ENCODE measurements at regions not wholly inside any gene's neighbourhood (a gene's known extent, or its start where the extent isn't known, plus 50 kb on each side); places are given as distances from the start of the nearest gene placed in this dataset.

DNA sequence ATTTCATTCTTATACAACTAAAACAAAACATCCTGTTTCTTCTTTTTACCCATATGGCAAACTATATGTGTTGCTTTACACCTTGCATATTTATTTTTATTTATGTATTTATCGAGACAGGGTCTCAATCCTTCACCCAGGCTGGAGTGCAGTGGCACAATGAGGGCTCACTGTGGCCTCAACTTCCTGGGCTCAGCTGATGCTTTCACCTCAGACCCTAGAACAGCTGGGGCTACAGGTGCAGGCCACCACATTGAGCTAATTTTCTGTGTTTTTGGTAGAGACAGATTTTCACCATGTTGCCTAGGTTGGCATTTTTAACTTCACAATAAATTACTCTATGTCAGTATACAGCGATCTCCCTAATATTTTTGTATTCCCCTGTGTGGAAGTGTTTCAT lies 522.0 kb downstream of the MBD2 start:
- no peak for DNase-seq (ENCODE audit: low read depth, low spot score)
- H3K9ac ChIP-seq (ENCODE audit: insufficient read length), result no peak overlapping the region
- H3K36me3 ChIP-seq (ENCODE audit: insufficient read depth, low read length), result no peaks in the 10 kb centered on the region
- H3K27ac ChIP-seq, result no peak overlapping the region
- no peak overlapping the region for H3K4me3 ChIP-seq
- no peaks in the 10 kb centered on the region for H3K9me3 ChIP-seq (ENCODE audit: low read depth, low read length)
- TF ChIP-seq EZH2 (IDR thresholded peaks at IDR 0.05), result no peak
- TF ChIP-seq FOXP2 (optimal IDR thresholded peaks at IDR 0.05; ENCODE audit: control extremely low read depth, extremely low read length, insufficient read depth), result no peak
- TF ChIP-seq POLR2AphosphoS5 (IDR thresholded peaks at IDR 0.05; ENCODE audit: borderline replicate concordance, low read depth, low read length), result no peak

DNA sequence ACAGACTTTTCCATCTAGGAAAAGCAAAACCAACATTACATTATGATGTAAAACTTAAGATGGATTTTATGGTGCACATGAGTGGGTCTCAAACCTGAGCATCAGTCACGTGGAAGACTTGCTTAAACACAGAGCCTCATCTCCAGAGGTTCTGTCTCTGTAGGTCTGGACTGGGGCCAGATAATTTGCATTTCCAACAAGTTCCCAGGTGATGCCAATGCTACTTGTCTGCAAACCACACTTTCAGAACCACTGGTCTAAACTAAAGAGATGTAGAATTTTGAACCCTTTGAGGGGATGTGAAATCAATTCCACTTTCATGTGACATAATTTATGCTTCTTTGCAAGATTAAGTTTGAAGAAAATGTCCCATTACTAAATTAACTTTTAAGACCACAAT lies 522.8 kb downstream of the MBD2 start:
- DNase-seq (ENCODE audit: low read depth, low spot score), result no peak

GRCh38 chr18:53698907-53699306 lies 525.6 kb downstream of the MBD2 start:
- no peak for DNase-seq (ENCODE audit: low read depth, low spot score)
- Histone ChIP-seq H3K9me3 (ENCODE audit: low read depth, low read length) (no peaks in the 10 kb centered on the region), H3K4me3 (no peak overlapping the region), H3K27ac (no peak overlapping the region), H3K36me3 (ENCODE audit: insufficient read depth, low read length) (no peaks in the 10 kb centered on the region), H3K9ac (ENCODE audit: insufficient read length) (no peak overlapping the region)
- no peak for TF ChIP-seq EZH2 (IDR thresholded peaks at IDR 0.05)
- no peak for TF ChIP-seq FOXP2 (optimal IDR thresholded peaks at IDR 0.05; ENCODE audit: control extremely low read depth, extremely low read length, insufficient read depth)

More for the DNA sequence above, 522.8 kb downstream of the MBD2 start:
- Histone ChIP-seq H3K27ac (no peak overlapping the region), H3K36me3 (ENCODE audit: insufficient read depth, low read length) (no peaks in the 10 kb centered on the region), H3K9me3 (ENCODE audit: low read depth, low read length) (no peaks in the 10 kb centered on the region), H3K9ac (ENCODE audit: insufficient read length) (no peak overlapping the region), H3K4me3 (no peak overlapping the region)
- TF ChIP-seq POLR2AphosphoS5 (IDR thresholded peaks at IDR 0.05; ENCODE audit: borderline replicate concordance, low read depth, low read length) (no peak), FOXP2 (optimal IDR thresholded peaks at IDR 0.05; ENCODE audit: control extremely low read depth, extremely low read length, insufficient read depth) (no peak), EZH2 (IDR thresholded peaks at IDR 0.05) (no peak)

- H3K9me3 ChIP-seq (ENCODE audit: low read depth, low read length), result no peaks in the 10 kb centered on the region
- no peaks in the 10 kb centered on the region for H3K36me3 ChIP-seq (ENCODE audit: insufficient read depth, low read length)
- no peak for TF ChIP-seq FOXP2 (optimal IDR thresholded peaks at IDR 0.05; ENCODE audit: control extremely low read depth, extremely low read length, insufficient read depth)
- no peak for TF ChIP-seq POLR2AphosphoS5 (IDR thresholded peaks at IDR 0.05; ENCODE audit: borderline replicate concordance, low read depth, low read length)
- TF ChIP-seq EZH2 (IDR thresholded peaks at IDR 0.05), result no peak
- no peak overlapping the region for H3K4me3 ChIP-seq
- no peak overlapping the region for H3K27ac ChIP-seq
- DNase-seq (ENCODE audit: low read depth, low spot score), result no peak
- no peak overlapping the region for H3K9ac ChIP-seq (ENCODE audit: insufficient read length)
These were observed 534.6 kb downstream of the MBD2 start for GRCh38 chr18:53689886-53690285.

DNA sequence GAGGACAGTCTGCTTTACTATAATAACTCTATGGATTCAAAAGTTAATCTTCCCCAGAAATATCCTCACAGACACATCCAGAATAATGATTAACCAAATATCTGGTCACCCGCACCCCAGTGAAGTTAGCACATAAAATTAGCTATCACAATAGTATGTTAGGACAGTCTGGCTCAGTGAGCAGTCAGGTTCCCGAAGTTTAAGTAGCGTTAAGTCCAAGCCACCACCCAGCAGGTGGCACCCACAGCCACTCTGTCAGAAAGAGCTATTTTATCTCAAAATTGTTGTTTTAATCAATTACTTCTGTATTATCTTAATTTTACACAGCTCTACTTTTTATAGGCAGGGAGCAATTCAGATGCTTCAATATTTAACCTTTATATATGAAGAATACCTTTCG lies 537.5 kb downstream of the MBD2 start:
- DNase-seq (ENCODE audit: low read depth, low spot score), result no peak
- Histone ChIP-seq H3K9ac (ENCODE audit: insufficient read length) (no peak overlapping the region), H3K4me3 (no peak overlapping the region), H3K9me3 (ENCODE audit: low read depth, low read length) (no peaks in the 10 kb centered on the region), H3K27ac (no peak overlapping the region), H3K36me3 (ENCODE audit: insufficient read depth, low read length) (no peaks in the 10 kb centered on the region)
- TF ChIP-seq POLR2AphosphoS5 (IDR thresholded peaks at IDR 0.05; ENCODE audit: borderline replicate concordance, low read depth, low read length) (no peak), EZH2 (IDR thresholded peaks at IDR 0.05) (no peak), FOXP2 (optimal IDR thresholded peaks at IDR 0.05; ENCODE audit: control extremely low read depth, extremely low read length, insufficient read depth) (no peak)

- Histone ChIP-seq H3K4me3 (no peak overlapping the region), H3K27ac (no peak overlapping the region), H3K36me3 (ENCODE audit: insufficient read depth, low read length) (no peaks in the 10 kb centered on the region), H3K9ac (ENCODE audit: insufficient read length) (no peak overlapping the region), H3K9me3 (ENCODE audit: low read depth, low read length) (no peaks in the 10 kb centered on the region)
- no peak for DNase-seq (ENCODE audit: low read depth, low spot score)
- no peak for TF ChIP-seq EZH2 (IDR thresholded peaks at IDR 0.05)
- no peak for TF ChIP-seq FOXP2 (optimal IDR thresholded peaks at IDR 0.05; ENCODE audit: control extremely low read depth, extremely low read length, insufficient read depth)
- no peak for TF ChIP-seq POLR2AphosphoS5 (IDR thresholded peaks at IDR 0.05; ENCODE audit: borderline replicate concordance, low read depth, low read length)
These were observed 541.7 kb downstream of the MBD2 start for GRCh38 chr18:53682796-53683195.

- Histone ChIP-seq H3K36me3 (ENCODE audit: insufficient read depth, low read length) (no peaks in the 10 kb centered on the region), H3K27ac (no peak overlapping the region), H3K9me3 (ENCODE audit: low read depth, low read length) (no peaks in the 10 kb centered on the region), H3K9ac (ENCODE audit: insufficient read length) (no peak overlapping the region), H3K4me3 (no peak overlapping the region)
- DNase-seq (ENCODE audit: low read depth, low spot score), result no peak
- TF ChIP-seq POLR2AphosphoS5 (IDR thresholded peaks at IDR 0.05; ENCODE audit: borderline replicate concordance, low read depth, low read length) (no peak), EZH2 (IDR thresholded peaks at IDR 0.05) (no peak), FOXP2 (optimal IDR thresholded peaks at IDR 0.05; ENCODE audit: control extremely low read depth, extremely low read length, insufficient read depth) (no peak)
These were observed 547.0 kb downstream of the MBD2 start for GRCh38 chr18:53677480-53677879.

GRCh38 chr18:53665701-53666100 lies 558.8 kb downstream of the MBD2 start:
- no peak for TF ChIP-seq POLR2AphosphoS5 (IDR thresholded peaks at IDR 0.05; ENCODE audit: borderline replicate concordance, low read depth, low read length)
- no peak for TF ChIP-seq EZH2 (IDR thresholded peaks at IDR 0.05)
- TF ChIP-seq FOXP2 (optimal IDR thresholded peaks at IDR 0.05; ENCODE audit: control extremely low read depth, extremely low read length, insufficient read depth), result no peak
- no peak overlapping the region for H3K9ac ChIP-seq (ENCODE audit: insufficient read length)
- H3K4me3 ChIP-seq, result no peak overlapping the region
- H3K9me3 ChIP-seq (ENCODE audit: low read depth, low read length), result no peaks in the 10 kb centered on the region
- DNase-seq (ENCODE audit: low read depth, low spot score), result no peak
- no peak overlapping the region for H3K27ac ChIP-seq
- H3K36me3 ChIP-seq (ENCODE audit: insufficient read depth, low read length), result no peaks in the 10 kb centered on the region

DNA sequence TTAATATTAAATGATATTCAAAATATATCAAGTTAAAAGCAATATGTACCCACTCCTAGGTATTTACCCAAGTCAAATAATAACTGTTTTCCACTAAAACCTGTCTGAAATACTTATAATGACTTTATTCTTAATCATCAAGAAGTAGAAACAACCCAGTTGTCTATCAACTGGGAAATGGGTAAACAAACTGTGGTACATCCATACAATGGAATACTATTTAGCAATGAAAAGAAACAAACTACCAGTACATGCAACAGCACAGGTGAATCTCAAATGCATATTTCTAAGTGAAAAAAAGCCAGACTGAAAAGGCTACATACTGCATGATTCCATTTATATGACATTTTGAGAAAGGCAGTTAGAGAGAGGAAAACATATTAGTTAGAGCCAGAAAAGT lies 559.9 kb downstream of the MBD2 start:
- Histone ChIP-seq H3K27ac (no peak overlapping the region), H3K9me3 (ENCODE audit: low read depth, low read length) (no peaks in the 10 kb centered on the region), H3K36me3 (ENCODE audit: insufficient read depth, low read length) (no peaks in the 10 kb centered on the region), H3K4me3 (no peak overlapping the region), H3K9ac (ENCODE audit: insufficient read length) (no peak overlapping the region)
- no peak for TF ChIP-seq POLR2AphosphoS5 (IDR thresholded peaks at IDR 0.05; ENCODE audit: borderline replicate concordance, low read depth, low read length)
- no peak for TF ChIP-seq FOXP2 (optimal IDR thresholded peaks at IDR 0.05; ENCODE audit: control extremely low read depth, extremely low read length, insufficient read depth)
- no peak for TF ChIP-seq EZH2 (IDR thresholded peaks at IDR 0.05)
- DNase-seq (ENCODE audit: low read depth, low spot score), result no peak
